Esophagus squamous epithelium (tissue), 4 donors: ENCODE measurements at regions not wholly inside any gene's neighbourhood (a gene's known extent, or its start where the extent isn't known, plus 50 kb on each side); places are given as distances from the start of the nearest gene placed in this dataset.

ENCODE experiments used
- CTCF ChIP-seq, 6 experiments: fragments of 450-650 bp in 4 of 6; fragments of 200-600 bp in 2 of 6; sonication (generic) in 2 of 6; IDR thresholded peaks; one replicate each; pipeline ENCODE4 v1.5.1; 2016 to 2019; ENCODE audit warnings: antibody characterized with exemption in 6 of 6, mild to moderate bottlenecking in 4 of 6, moderate library complexity in 4 of 6
- POLR2A ChIP-seq, 4 donors: fragments of 450-650 bp; IDR thresholded peaks; one replicate each; pipeline ENCODE4 v1.6.1; 2017; ENCODE audit warnings: antibody characterized with exemption in 4 of 4, mild to moderate bottlenecking in 4 of 4, moderate library complexity in 3 of 4

DNA sequence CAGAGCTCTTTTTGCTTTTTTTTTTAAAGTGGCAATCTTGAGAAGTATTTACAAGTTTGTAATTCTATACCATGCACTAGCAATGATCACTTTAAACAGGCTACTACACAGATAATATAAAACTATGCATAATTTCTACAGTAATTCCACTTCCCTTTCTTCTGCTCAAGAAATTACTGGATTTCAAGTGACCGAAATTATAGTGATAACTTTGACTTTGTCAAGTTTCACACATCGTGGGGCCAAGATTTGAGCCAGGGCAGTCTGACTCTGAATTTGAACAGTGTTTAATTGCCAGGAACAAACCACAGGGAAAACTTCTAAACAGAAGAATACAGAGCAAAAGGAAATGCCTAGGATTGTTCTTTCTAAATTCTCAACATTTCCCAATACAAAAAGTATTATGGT lies 288.3 kb upstream of the MKLN1 start:
- no peak for TF ChIP-seq CTCF (IDR thresholded peaks at IDR 0.05)
- no peak for TF ChIP-seq POLR2A (IDR thresholded peaks at IDR 0.05)
